ENCODE measurements at regions not wholly inside any gene's neighbourhood (a gene's known extent, or its start where the extent isn't known, plus 50 kb on each side); places are given as distances from the start of the nearest gene placed in this dataset.

DNA sequence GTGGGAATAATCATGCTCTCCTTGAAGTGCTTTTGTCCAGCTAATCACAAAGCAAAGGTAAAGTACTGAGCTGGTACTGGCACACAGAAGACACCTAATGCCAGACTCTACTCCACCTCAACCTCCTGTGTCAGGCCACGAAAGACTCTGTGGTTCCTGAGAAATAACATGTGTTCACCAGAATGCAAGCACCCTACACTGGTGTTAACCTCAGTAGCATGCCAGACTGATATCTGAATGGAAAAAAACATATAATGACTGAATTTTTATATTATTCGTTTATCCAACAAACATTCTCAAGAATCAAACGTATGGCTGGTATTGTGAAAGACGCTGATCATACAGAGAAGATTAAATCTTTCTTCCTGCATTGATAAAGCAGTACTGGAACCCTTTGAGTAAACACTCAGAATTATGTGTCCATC, 97.1 kb upstream of the IFNE start:
- H3K9me3 Mint-ChIP-seq = no peaks in the 10 kb centered on the region
- H3K36me3 Mint-ChIP-seq (ENCODE audit: low read depth) = no peaks in the 10 kb centered on the region
- H3K4me1 Mint-ChIP-seq = peaks cover 27% of the 10 kb centered on the region
- H3K27me3 Mint-ChIP-seq = no peaks in the 10 kb centered on the region
- ATAC-seq (replicated peaks) = peak; percentile 59
- H3K4me3 Mint-ChIP-seq = peak overlapping the region; percentile 77
- H3K27ac Mint-ChIP-seq = peak overlapping the region; percentile 58

DNA sequence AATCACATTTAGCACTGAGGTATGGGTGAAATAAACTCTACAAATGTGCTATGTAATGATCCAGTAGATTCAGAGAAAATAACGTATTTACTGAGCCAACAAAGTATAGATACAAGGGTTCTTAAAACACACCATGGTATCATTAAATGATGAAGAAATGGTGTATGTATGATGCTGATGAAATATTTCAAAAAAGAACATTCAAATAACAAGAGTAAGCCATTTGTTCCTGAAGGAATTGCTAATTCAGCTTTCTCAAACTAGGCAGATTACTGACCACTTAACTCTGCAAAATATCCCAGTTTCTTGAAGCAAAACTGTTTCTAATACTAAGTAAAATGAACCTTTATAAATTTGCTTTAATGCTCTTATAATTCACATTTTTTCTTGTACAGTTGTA, 97.6 kb upstream of the IFNE start:
- no peak overlapping the region for H3K27ac Mint-ChIP-seq
- peak overlapping the region; percentile 77 for H3K4me3 Mint-ChIP-seq
- peaks cover 27% of the 10 kb centered on the region for H3K4me1 Mint-ChIP-seq

DNA sequence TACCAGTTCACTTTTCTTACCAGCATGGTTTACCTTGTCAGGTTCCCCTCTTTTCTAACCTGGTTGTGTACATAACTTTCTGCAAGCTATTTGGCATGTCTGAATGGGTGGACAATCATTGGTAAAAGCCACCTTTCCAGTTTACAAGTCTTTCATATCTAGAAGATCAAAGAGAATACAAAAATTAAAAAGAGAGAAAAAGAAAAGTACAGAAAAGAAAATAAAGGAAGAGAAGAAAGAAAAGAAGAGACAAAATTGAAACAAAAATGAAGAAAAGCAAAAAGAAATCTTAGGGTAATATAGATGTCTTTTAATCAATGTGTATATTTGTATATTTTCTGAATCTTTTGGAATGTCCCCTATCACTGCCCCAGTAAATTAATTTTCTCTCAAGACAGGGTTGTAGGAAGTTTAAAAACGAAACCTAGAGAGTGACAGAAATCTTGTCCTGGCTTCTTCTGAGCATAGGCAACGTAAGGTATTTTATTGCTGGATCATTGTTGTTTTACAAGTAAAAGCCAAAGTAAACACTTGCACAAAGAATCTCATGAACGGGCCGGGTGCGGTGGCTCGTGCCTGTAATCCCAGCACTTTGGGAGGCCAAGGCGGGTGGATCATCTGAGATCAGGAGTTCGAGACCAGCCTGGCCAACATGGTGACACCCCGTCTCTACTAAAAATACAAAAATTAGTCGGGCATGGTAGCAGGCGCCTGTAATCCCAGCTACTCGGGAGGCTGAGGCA, 98.7 kb upstream of the IFNE start:
- H3K4me1 Mint-ChIP-seq = peaks cover 27% of the 10 kb centered on the region
- no peaks in the 10 kb centered on the region for H3K36me3 Mint-ChIP-seq (ENCODE audit: low read depth)
- no peak overlapping the region for H3K4me3 Mint-ChIP-seq
- no peaks in the 10 kb centered on the region for H3K9me3 Mint-ChIP-seq
- H3K27me3 Mint-ChIP-seq = no peaks in the 10 kb centered on the region
- H3K27ac Mint-ChIP-seq = no peak overlapping the region
- no peak for ATAC-seq (replicated peaks)

More for the DNA sequence above, 97.6 kb upstream of the IFNE start:
- no peaks in the 10 kb centered on the region for H3K27me3 Mint-ChIP-seq
- no peaks in the 10 kb centered on the region for H3K9me3 Mint-ChIP-seq
- no peak for ATAC-seq (replicated peaks)
- no peaks in the 10 kb centered on the region for H3K36me3 Mint-ChIP-seq (ENCODE audit: low read depth)

DNA sequence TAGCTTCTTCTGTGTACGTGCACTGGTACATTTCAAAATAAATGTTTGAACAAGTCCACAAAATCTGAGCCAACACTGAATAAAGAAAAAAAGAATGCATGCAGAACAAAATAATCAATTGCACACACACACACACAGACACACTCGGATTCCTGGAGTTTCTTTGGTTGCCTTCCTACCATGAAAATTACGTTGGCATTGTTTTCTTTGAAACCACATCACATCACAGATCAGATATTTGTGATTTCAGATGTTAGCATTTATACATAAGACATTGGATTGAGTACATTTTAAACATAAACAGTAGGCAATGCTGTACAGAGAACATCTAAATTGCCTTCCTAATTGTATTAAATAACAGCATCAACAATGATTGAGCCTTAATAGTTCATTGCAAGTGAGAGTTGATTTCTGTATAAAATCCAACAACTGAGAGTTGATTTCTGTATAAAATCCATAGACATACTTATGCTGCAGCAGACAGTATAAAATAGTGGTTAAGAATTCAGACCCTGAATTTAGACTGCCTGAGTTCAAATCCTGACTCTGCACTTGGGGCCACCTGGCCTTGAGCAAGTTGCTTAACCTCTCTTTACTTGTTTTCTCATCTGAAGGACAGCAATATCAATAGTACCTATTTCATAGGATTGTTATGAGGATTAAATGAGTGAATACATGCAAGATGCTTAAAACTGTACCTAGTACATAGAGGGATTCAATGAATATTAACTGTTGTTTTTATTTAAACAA, 101.7 kb upstream of the IFNE start:
- Mint-ChIP-seq H3K27me3 (peaks cover 4% of the 10 kb centered on the region), H3K4me3 (no peak overlapping the region), H3K4me1 (peaks cover 10% of the 10 kb centered on the region), H3K27ac (no peak overlapping the region), H3K36me3 (ENCODE audit: low read depth) (no peaks in the 10 kb centered on the region), H3K9me3 (no peaks in the 10 kb centered on the region)
- ATAC-seq (replicated peaks) = no peak

DNA sequence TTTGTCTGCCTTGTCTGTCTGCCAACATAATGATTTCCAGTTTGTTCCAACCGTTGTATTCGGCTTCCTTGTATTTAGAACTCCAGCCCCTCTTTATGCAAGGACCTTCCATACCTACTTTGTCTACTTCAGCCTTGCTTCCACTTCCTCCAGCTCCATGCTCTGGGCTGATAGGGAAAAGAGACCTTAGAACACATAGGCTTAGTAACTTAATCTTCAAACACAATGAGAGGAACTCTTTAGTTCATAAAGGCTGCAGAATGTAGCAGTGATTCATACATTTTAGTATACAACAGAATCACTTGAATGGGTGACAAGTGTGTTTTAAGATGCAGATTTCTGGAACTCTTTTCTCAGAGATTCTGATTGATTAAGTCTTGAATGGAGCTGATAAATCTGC, 102.8 kb upstream of the IFNE start:
- Mint-ChIP-seq H3K36me3 (ENCODE audit: low read depth) (no peaks in the 10 kb centered on the region), H3K27me3 (peaks cover 4% of the 10 kb centered on the region), H3K4me1 (no peaks in the 10 kb centered on the region), H3K27ac (no peak overlapping the region), H3K9me3 (no peaks in the 10 kb centered on the region), H3K4me3 (no peak overlapping the region)
- no peak for ATAC-seq (replicated peaks)

DNA sequence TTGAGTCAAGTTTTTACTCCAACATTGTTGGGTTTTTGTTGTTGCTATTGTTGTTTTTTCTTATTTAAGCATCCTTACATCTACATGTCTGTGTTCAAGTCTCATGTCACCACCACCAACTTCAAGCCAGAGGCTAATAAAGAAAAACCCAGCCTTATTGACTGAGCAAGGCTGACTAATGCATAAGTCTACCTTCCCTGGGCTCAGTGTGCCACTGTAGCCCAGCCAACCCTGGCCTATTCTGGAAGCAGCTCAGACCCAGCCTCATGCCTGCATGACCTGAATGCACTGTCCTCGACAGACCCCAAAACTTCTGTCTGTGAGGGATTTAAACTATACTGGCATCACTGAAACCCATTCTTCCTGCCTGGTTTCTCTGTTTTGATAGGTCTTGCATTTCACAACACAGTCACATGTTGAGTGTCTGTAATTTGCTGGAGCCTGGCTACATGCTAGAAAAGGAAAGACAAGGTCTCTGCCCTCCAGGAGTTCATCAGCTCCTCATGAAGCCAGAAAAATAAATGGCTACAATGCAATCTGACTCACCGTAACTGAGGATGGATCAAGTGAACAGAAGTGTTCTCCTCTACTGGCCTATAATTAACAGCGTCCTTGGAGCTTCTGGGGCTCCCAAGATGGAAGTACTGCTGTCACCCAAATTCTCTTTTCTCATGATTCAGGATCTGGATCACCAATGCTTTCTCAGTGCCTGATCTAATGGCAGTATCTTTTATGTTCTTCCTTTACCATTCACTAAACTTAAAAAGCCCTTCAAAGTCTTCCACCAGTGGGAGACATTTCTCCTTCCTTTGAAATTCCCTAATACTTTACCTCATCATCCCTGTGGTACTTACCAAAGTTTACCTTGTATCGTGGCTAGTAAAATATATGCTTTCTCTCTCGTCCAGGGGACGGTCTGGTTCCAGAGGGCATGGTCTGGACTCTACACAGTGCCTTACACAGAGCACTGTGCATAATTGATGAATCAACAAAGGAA, 103.9 kb upstream of the IFNE start:
- no peak for ATAC-seq (replicated peaks)
- Mint-ChIP-seq H3K36me3 (ENCODE audit: low read depth) (no peaks in the 10 kb centered on the region), H3K9me3 (no peaks in the 10 kb centered on the region), H3K27ac (no peak overlapping the region), H3K4me1 (no peaks in the 10 kb centered on the region), H3K4me3 (no peak overlapping the region), H3K27me3 (peaks cover 4% of the 10 kb centered on the region)

DNA sequence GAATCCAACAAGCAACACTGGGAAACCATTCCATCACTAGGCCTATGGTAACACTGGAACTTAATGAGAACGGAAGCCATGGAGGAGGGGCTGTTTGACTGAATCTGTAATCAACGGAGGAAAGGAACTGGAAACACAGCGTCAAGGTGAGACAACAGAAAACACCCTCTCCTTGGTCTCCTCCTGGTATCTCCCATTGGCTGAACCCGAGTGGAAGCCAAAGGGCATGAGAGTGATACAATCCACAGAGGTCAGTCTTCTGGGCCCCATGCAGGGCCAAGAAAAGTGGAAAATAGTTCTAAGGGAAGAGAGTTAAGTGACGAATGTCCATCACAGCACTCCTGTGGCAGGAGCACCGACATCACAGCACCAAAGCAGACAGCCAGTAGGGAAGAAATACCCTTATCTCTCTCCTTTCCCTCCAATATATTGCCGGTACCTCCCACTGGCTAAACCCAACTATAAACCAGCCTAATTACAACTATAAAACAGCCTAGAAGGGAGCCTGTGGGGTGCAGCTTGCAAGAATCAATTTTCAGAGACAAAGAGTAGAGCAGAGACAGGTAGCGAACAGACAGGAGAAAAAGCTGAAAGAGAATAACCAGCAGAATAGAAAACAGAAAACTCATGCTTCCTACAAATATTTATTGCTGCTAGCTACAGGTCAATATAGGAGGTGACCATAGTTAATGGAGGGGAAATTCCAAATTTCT, 107.4 kb upstream of the IFNE start:
- H3K36me3 Mint-ChIP-seq (ENCODE audit: low read depth) = no peaks in the 10 kb centered on the region
- H3K27ac Mint-ChIP-seq = no peak overlapping the region
- peaks cover 11% of the 10 kb centered on the region for H3K4me1 Mint-ChIP-seq
- H3K9me3 Mint-ChIP-seq = no peaks in the 10 kb centered on the region
- no peak overlapping the region for H3K4me3 Mint-ChIP-seq
- no peak for ATAC-seq (replicated peaks)
- H3K27me3 Mint-ChIP-seq = peaks cover 4% of the 10 kb centered on the region

DNA sequence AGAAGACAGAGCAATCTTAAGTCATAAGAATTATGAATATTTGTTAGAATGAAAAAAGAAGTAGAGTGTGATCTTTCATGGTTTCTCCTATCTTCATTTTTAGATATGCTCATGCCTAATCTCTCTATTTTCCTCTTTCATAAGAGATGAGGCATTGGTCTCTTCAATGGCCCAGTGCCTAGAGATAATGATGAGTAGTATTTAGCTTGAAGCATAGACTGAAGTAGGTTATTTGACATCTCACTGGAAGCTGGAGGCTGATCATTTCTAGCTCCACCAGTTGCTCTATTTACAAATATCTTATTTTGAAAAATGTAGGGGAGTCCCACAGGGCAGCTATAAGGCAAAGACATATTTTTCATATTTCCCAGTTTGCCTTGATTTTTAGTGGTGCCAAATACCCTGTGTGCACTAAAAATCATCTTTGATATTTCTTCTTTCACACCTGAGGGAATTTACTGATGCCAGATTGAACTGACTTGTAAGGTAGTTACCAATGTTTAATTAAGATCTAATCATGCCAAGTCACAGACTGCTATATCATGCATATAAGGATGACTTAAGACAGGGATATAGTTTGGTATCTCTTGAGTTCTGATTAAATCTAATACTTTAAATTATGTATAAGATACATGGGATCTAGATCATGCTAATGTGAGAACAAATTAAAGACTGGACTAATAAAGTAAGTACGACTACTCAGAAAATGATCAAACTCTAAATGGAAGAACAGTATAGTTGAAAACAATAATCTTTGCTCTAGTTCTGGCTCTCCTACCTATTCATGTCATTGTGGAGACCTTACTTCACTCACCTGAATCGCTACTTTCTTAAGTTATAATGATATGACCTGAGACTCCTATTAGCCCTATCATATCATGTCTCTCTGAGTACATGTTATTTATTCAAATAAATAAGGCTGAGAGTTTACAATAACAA, 108.2 kb upstream of the IFNE start:
- no peaks in the 10 kb centered on the region for H3K9me3 Mint-ChIP-seq
- H3K36me3 Mint-ChIP-seq (ENCODE audit: low read depth) = no peaks in the 10 kb centered on the region
- H3K4me1 Mint-ChIP-seq = peaks cover 11% of the 10 kb centered on the region
- H3K27me3 Mint-ChIP-seq = peaks cover 5% of the 10 kb centered on the region
- no peak overlapping the region for H3K27ac Mint-ChIP-seq
- ATAC-seq (replicated peaks) = no peak
- no peak overlapping the region for H3K4me3 Mint-ChIP-seq

DNA sequence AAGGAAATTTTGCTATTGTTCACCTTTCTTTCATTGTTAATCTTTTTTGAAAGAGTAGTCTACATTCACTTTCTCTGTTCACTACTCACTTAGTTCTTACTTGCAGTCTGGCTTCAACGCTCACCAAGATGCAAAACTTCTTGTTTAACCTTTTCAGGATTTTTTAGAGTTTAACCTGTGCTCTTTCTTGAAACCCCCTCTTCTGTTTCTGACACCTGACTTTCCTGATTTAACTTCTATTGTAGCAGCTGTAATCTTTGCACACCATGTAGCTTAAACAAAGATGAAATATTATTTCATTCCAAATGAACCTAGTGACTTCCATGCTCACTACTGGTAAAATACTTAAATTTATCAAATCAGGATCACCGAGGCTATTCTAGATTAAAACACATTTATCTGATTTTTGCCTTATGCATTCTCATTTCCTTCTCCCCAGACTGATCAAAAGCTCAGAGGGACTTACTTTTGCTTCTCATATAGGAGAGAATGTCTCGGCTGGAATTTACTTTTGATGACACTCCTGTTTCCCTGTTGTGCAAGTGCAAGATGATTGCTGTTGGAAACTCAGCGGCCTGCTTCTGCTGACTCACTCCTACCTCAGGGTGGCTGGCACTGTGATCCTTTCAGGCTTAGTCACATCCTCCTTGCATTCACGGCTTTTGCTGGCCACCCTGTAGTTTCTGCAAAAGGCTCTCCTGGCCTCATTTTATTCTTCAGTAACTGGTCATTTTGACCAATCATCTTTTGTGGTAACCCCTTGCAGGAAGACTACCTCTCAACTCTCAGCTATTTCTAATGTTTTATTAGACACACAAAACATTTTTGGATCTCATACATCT, 109.3 kb upstream of the IFNE start:
- Mint-ChIP-seq H3K4me1 (peaks cover 11% of the 10 kb centered on the region), H3K27ac (no peak overlapping the region), H3K4me3 (peak overlapping the region; percentile 13), H3K36me3 (ENCODE audit: low read depth) (no peaks in the 10 kb centered on the region), H3K27me3 (peaks cover 12% of the 10 kb centered on the region), H3K9me3 (no peaks in the 10 kb centered on the region)
- peak; percentile 100 for ATAC-seq (replicated peaks)

DNA sequence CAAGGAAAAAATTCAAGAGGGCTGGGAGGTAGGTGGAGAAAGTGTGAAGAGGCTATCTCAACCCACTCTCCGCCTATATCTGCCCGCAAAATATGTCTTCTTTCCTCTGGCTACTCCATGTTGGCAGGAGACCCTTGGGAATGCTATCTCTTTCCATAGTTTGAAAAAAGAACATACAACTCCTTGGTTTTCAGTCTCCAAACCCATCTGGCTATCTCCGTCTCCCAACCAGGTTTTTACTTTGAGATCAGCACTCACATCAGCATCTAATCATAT, 109.9 kb upstream of the IFNE start:
- Mint-ChIP-seq H3K36me3 (ENCODE audit: low read depth) (no peaks in the 10 kb centered on the region), H3K4me1 (peaks cover 11% of the 10 kb centered on the region), H3K27me3 (peaks cover 14% of the 10 kb centered on the region), H3K4me3 (peak overlapping the region; percentile 13), H3K27ac (no peak overlapping the region), H3K9me3 (no peaks in the 10 kb centered on the region)
- no peak for ATAC-seq (replicated peaks)

DNA sequence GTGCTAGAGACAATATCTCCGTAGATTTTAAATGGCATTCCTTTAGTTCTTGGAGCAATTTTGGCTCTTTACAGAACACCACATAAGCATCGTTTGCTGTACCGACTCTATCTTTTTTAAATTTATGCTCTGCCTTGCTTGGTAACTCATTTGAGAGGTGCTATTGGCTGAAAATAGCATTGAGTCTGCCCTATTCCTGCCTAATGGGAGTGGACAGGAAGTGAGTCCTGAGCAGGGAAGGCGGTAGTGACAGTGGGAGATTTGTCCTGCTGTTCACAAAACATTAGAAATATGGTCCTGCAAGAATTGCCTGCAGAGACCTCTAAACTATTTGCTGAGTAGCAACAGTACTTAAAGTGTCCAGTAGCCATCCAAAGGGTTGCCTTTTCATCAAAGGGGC, 115.2 kb upstream of the IFNE start:
- H3K36me3 Mint-ChIP-seq (ENCODE audit: low read depth) = no peaks in the 10 kb centered on the region
- no peak for ATAC-seq (replicated peaks)
- peaks cover 20% of the 10 kb centered on the region for H3K27me3 Mint-ChIP-seq
- no peak overlapping the region for H3K27ac Mint-ChIP-seq
- no peak overlapping the region for H3K4me3 Mint-ChIP-seq
- no peaks in the 10 kb centered on the region for H3K4me1 Mint-ChIP-seq
- H3K9me3 Mint-ChIP-seq = no peaks in the 10 kb centered on the region

DNA sequence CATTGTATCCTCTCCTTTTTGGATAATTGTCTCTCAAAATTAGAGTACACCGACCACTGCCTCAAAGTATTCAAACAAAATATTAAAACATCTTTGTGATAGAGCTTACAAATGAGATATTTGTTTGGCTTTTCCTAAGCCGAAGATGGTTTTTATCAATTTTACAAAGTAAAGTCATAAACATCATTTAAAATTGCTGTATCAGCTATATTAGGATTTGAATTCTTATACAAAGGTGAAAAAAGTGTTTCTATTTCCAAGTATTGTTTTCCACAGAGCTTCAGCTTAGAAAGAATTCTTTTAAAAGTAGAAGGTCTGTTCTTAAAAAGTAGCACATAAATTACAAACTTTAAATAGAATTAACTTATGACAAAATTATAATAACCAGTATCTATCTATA, 116.6 kb upstream of the IFNE start:
- H3K9me3 Mint-ChIP-seq = no peaks in the 10 kb centered on the region
- H3K36me3 Mint-ChIP-seq (ENCODE audit: low read depth) = no peaks in the 10 kb centered on the region
- no peak overlapping the region for H3K27ac Mint-ChIP-seq
- H3K4me1 Mint-ChIP-seq = no peaks in the 10 kb centered on the region
- H3K27me3 Mint-ChIP-seq = peaks cover 20% of the 10 kb centered on the region
- H3K4me3 Mint-ChIP-seq = no peak overlapping the region
- ATAC-seq (replicated peaks) = no peak

Data from activated T-helper 17 cell treated with anti-CD3 and anti-CD28 coated beads, Interleukin-2, amount 50 U/mL, for 72 hours (primary cell).